ENCODE measurements at regions not wholly inside any gene's neighbourhood (a gene's known extent, or its start where the extent isn't known, plus 50 kb on each side); places are given as distances from the start of the nearest gene placed in this dataset.

DNA sequence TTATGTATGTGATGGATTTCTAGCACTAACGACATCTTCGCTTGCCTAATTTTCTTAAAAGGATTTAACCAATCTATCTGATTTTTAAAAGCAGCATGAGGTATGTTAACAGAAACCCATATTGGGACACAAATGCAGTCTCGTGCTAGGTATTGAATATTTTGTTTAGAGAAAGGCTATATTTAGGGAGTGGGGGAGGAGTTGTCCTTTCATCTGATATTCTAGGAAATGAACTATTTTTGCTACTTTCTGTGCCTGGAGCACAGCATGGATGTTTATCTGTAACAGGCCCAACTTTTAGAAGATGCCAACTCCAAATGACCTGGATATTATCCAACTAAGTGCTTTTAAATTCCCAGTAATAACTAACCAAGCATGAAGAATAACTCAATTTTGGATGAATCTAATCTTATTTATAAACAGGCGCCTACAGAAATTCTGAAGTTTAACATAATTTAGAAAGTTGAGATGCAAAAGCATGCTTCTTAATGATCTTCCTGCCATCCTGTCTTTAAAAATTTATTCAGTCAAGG lies 317.1 kb upstream of the CHD6 start:
- Mint-ChIP-seq H3K9me3 (ENCODE audit: low read depth) (peaks cover 2% of the 10 kb centered on the region), H3K36me3 (ENCODE audit: insufficient read depth) (no peaks in the 10 kb centered on the region)
- DNase-seq (ENCODE audit: low spot score, unreplicated experiment), result no peak

DNA sequence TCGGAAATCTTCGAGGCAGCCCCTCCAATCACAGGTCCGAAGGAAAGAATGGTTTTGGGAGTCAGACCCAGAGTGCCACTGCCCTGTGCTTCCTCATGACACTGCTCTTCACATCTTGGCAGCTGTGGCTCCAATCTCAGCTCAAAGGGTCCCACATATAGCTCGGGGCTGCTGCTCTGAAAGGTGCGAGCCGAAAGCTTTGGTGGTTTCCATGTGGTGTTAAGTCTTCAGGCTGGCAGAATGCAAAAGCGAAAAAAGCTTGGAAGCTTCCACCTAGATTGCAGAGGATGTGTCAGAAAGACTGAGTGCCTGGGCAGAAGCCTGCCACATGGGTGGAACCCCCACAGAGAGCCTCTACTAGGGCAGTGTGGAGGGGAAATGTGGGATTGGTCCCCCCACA lies 314.3 kb upstream of the CHD6 start:
- TF ChIP-seq, protein P1, sequence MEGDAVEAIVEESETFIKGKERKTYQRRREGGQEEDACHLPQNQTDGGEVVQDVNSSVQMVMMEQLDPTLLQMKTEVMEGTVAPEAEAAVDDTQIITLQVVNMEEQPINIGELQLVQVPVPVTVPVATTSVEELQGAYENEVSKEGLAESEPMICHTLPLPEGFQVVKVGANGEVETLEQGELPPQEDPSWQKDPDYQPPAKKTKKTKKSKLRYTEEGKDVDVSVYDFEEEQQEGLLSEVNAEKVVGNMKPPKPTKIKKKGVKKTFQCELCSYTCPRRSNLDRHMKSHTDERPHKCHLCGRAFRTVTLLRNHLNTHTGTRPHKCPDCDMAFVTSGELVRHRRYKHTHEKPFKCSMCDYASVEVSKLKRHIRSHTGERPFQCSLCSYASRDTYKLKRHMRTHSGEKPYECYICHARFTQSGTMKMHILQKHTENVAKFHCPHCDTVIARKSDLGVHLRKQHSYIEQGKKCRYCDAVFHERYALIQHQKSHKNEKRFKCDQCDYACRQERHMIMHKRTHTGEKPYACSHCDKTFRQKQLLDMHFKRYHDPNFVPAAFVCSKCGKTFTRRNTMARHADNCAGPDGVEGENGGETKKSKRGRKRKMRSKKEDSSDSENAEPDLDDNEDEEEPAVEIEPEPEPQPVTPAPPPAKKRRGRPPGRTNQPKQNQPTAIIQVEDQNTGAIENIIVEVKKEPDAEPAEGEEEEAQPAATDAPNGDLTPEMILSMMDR (IDR thresholded peaks at IDR 0.05; ENCODE audit: unreplicated experiment), result no peak
- Mint-ChIP-seq H3K4me1 (ENCODE audit: low read depth) (peaks cover 3% of the 10 kb centered on the region), H3K9me3 (ENCODE audit: low read depth) (peaks cover 8% of the 10 kb centered on the region)

More for the DNA sequence above, 317.1 kb upstream of the CHD6 start:
- no peak overlapping the region for H3K4me3 Mint-ChIP-seq (ENCODE audit: low read depth)
- peaks cover 13% of the 10 kb centered on the region for H3K27me3 Mint-ChIP-seq
- H3K4me1 Mint-ChIP-seq (ENCODE audit: low read depth), result peaks cover 3% of the 10 kb centered on the region
- TF ChIP-seq, protein P1 (IDR thresholded peaks at IDR 0.05; ENCODE audit: unreplicated experiment), result no peak
- no peak overlapping the region for H3K27ac Mint-ChIP-seq

DNA sequence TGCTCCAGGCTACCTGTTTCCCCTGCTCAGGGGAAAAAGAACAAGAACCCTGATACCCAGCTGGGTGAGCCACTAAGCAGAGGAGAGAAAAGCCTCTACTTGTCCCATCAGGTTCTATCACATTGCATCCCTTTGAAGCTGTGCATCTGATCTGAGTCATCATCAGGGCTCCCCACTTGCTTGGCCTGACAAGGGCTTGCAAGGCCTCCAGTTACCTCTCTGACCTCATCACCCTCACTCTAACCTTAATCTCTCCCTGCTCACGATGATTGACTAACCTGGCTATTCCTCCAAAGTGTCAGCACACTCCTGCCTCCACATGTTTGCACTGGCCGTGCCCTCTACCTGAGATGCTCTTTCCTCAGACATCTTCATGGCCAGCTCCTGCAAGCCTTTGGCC lies 309.5 kb upstream of the CHD6 start:
- Mint-ChIP-seq H3K27me3 (peaks cover 12% of the 10 kb centered on the region), H3K4me3 (ENCODE audit: low read depth) (no peak overlapping the region), H3K9me3 (ENCODE audit: low read depth) (peaks cover 8% of the 10 kb centered on the region), H3K36me3 (ENCODE audit: insufficient read depth) (no peaks in the 10 kb centered on the region), H3K4me1 (ENCODE audit: low read depth) (no peaks in the 10 kb centered on the region), H3K27ac (no peak overlapping the region)
- no peak for DNase-seq (ENCODE audit: low spot score, unreplicated experiment)
- TF ChIP-seq, protein P1 (IDR thresholded peaks at IDR 0.05; ENCODE audit: unreplicated experiment), result no peak

More for the DNA sequence above, 314.3 kb upstream of the CHD6 start:
- Mint-ChIP-seq H3K27ac (no peak overlapping the region), H3K27me3 (peaks cover 7% of the 10 kb centered on the region), H3K36me3 (ENCODE audit: insufficient read depth) (no peaks in the 10 kb centered on the region), H3K4me3 (ENCODE audit: low read depth) (no peak overlapping the region)
- no peak for DNase-seq (ENCODE audit: low spot score, unreplicated experiment)

DNA sequence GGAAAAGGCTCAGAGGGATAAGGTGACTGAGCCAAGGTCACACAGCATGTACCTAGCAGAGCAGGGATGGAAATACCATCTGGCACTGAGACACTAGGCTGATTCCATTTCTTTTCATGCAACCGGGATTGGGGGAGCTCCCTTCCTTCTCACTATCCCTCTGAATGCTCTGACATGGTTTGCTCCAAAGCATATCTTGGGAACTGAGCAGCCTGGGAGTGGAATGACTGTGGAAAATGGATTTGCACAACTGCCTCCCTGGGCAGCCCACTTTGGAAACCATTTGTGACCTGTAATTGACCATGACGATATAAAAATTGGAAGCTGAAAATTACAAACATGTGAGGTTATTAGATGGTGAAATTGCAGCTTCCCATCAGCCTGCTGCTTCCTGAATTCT lies 309.0 kb upstream of the CHD6 start:
- Mint-ChIP-seq H3K4me3 (ENCODE audit: low read depth) (no peak overlapping the region), H3K4me1 (ENCODE audit: low read depth) (no peaks in the 10 kb centered on the region), H3K27me3 (peaks cover 15% of the 10 kb centered on the region), H3K36me3 (ENCODE audit: insufficient read depth) (no peaks in the 10 kb centered on the region), H3K9me3 (ENCODE audit: low read depth) (peaks cover 8% of the 10 kb centered on the region), H3K27ac (no peak overlapping the region)
- TF ChIP-seq, protein P1 (IDR thresholded peaks at IDR 0.05; ENCODE audit: unreplicated experiment), result no peak
- DNase-seq (ENCODE audit: low spot score, unreplicated experiment), result no peak

DNA sequence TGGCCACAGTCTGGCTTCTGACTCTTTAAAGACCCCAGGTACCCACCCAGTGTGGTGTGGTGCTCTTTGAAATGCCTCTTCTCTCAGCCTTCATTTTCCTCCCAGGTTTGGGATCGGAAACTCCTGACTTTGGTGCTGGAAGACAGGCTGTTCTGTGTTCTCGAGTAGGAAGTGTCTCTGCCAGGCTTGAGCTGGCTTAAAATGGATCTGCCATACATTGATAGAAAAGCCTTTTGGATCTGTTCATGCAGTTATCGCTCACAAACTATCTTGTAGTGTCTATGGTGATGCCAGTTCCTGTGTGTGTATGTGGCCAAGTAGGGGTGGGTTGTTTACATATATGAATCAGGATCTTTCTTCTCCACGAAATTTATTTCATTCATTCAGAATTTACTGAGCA lies 307.3 kb upstream of the CHD6 start:
- peaks cover 15% of the 10 kb centered on the region for H3K27me3 Mint-ChIP-seq
- no peak overlapping the region for H3K27ac Mint-ChIP-seq
- DNase-seq (ENCODE audit: low spot score, unreplicated experiment), result no peak
- no peak overlapping the region for H3K4me3 Mint-ChIP-seq (ENCODE audit: low read depth)
- TF ChIP-seq, protein P1 (IDR thresholded peaks at IDR 0.05; ENCODE audit: unreplicated experiment), result no peak
- H3K36me3 Mint-ChIP-seq (ENCODE audit: insufficient read depth), result no peaks in the 10 kb centered on the region
- H3K4me1 Mint-ChIP-seq (ENCODE audit: low read depth), result no peaks in the 10 kb centered on the region
- peaks cover 7% of the 10 kb centered on the region for H3K9me3 Mint-ChIP-seq (ENCODE audit: low read depth)

All from progenitor cell of endocrine pancreas (in vitro differentiated cells).